AG04449 (cell line): ENCODE measurements at regions not wholly inside any gene's neighbourhood (a gene's known extent, or its start where the extent isn't known, plus 50 kb on each side); places are given as distances from the start of the nearest gene placed in this dataset.
A peak's percentile ranks its signal among the peaks of the same experiment; 100 is the strongest.

Experiments used
- CTCF ChIA-PET: fragments of 350-600 bp; formaldehyde crosslinking; extraction: SDS; loops from one replicate; lab custom pipeline; 2021; ENCODE audit warnings: antibody characterized with exemption; lab: Yijun Ruan, JAX
- POLR2A ChIA-PET: fragments of 400-600, 350-600 bp; formaldehyde crosslinking; extraction: SDS; loops from one replicate; lab custom pipeline; 2020; ENCODE audit warnings: antibody characterized with exemption, inconsistent platforms; lab: Yijun Ruan, JAX
- DNase-seq: peaks from one replicate; pipeline ENCODE4 v3.0.0-alpha.2; 2010; ENCODE audit warnings: low read depth, low spot score
- H3K4me3 ChIP-seq: 2 replicates; pipeline ENCODE4 v1.5.1; 2011; ENCODE audit warnings: low read depth, mild to moderate bottlenecking, control low read depth, low read length
- TF ChIP-seq, protein P1 (sequence below): IDR thresholded peaks from one replicate; pipeline ENCODE4 v1.5.1; 2011; ENCODE audit warnings: mild to moderate bottlenecking, moderate library complexity, low read length, control low read depth, inconsistent platforms; ENCODE audit not compliant: insufficient read depth; ENCODE audit errors: missing control alignments

DNA sequence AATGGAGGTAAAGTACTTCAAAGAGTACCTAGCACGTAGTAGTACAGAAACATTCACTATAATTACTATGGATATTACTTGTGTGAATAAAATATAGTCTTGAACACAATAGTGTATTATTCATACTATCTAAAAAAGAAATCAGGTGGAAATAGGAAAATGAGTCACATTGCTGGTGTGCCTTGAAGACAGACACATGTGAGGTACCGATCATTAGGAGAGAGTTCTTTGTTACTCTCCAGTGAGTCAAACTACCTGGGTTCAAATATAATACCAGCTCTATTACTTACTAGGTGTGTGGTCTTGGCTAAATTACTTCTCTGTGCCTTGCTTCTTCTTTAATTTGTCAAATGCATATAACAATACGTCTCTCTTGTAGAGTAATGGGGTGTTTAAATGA, 50.8 kb upstream of the BEND6 start:
- ChIA-PET POLR2A (interaction anchor here (1.2 kb wide), 1 partner anchor 51 kb away, joined by 5 read pairs; the partner anchor contains the start of gene BEND6), CTCF (interaction anchor here (0.7 to 8.6 kb wide), 36 partner anchors 9 to 416 kb away, joined by 3 to 162 read pairs (median 4); partner anchors contain the start of genes BEND6, PRIM2 and ZNF451)
- DNase-seq: no peak
- TF ChIP-seq, protein P1, sequence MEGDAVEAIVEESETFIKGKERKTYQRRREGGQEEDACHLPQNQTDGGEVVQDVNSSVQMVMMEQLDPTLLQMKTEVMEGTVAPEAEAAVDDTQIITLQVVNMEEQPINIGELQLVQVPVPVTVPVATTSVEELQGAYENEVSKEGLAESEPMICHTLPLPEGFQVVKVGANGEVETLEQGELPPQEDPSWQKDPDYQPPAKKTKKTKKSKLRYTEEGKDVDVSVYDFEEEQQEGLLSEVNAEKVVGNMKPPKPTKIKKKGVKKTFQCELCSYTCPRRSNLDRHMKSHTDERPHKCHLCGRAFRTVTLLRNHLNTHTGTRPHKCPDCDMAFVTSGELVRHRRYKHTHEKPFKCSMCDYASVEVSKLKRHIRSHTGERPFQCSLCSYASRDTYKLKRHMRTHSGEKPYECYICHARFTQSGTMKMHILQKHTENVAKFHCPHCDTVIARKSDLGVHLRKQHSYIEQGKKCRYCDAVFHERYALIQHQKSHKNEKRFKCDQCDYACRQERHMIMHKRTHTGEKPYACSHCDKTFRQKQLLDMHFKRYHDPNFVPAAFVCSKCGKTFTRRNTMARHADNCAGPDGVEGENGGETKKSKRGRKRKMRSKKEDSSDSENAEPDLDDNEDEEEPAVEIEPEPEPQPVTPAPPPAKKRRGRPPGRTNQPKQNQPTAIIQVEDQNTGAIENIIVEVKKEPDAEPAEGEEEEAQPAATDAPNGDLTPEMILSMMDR: no peak
- H3K4me3 ChIP-seq: no peak overlapping the region

DNA sequence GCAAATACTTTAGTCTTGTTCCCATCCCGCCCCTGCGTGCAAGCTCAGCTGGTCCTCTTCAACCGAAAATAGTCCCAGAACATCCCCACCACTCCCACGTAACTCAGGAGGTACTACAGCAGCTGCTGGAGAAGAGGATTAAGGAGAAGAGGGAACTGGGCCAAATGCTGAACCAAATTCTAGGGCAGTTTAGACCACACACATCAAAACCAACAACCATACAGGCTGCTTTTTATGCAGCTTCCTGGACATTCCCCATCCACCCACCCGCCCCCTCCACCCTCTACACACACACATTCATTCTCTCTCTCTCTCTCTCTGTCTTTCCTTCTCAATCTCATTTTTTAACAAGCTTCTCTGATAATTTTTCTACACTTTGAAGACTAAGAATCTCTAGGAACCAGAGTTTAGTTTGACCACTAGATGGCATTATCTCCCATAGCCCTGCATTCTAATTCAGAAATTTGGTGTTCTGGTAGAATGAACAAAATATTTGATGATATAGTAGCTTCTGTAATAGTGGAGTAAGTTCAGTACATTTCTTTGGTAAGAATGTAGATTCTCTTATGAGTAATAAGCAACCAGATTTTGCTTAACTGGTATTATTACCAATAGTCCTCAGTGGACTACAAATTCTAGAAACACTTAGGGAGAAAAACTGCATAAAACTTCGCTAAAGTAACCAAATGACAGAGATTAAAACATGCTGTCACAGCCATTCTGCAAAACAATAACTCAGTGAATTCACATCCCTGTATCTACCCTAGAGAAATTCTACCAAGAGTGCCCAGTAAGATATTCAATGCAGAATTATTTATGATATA, 52.1 kb upstream of the BEND6 start:
- CTCF ChIA-PET: interaction anchor here (0.7 to 8.6 kb wide), 55 partner anchors 10 to 417 kb away, joined by 3 to 162 read pairs (median 5); partner anchors contain the start of genes BAG2, BEND6, KIAA1586 and PRIM2
- no peak overlapping the region for H3K4me3 ChIP-seq
- TF ChIP-seq, protein P1: peak; percentile 47
- POLR2A ChIA-PET: interaction anchor here (0.7 to 1.5 kb wide), 4 partner anchors 9 to 52 kb away, joined by 3 to 4 read pairs (median 4); partner anchors contain the start of gene BEND6
- peak; percentile 16 for DNase-seq

DNA sequence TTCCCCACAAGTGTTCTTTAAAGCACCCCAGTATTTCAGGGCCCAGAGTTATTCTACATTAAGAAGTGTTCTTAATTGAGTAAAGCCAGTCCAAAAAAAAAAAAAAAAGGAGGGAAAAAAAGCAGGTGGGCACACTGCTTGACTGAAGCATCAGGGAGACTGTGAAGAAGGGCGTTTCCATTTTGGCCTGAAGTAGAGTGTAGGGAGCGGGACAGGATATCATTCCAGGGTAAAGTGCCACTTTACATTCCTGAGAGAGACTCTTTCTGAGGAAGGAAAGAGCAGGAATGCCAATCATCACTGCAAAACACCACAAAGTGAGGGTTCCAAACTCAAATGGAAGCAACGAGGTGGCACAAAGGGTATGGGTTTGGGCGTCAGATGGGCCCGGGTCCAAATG, 54.1 kb upstream of the BEND6 start:
- TF ChIP-seq, protein P1: no peak
- POLR2A ChIA-PET: no interaction called here
- no peak for DNase-seq
- H3K4me3 ChIP-seq: no peak overlapping the region
- CTCF ChIA-PET: interaction anchor here (1.3 to 8.6 kb wide), 6 partner anchors 10 to 419 kb away, joined by 4 to 162 read pairs (median 102); partner anchors contain the start of genes BEND6 and PRIM2

DNA sequence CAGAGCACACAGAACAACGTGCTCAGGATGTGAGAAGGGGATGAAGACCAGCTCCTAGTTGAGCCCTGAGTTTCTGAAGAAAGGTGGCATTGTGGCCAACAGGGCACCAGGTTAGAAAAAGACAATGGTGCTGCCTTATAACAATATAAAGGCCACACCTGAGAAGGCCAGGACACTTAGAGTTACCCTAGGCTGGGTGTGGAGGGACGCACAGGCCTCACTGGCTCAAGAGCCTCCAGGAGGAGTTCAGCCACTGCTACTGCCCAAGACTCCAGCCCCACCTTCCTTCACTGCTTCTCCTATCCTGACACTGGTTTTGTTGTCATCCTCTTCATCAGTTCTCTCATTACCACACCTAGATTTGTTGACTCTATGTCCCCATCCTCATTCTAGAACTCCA, 55.2 kb upstream of the BEND6 start:
- CTCF ChIA-PET: interaction anchor here (6.2 kb wide), 1 partner anchor 420 kb away, joined by 162 read pairs; the partner anchor contains the start of gene PRIM2

DNA sequence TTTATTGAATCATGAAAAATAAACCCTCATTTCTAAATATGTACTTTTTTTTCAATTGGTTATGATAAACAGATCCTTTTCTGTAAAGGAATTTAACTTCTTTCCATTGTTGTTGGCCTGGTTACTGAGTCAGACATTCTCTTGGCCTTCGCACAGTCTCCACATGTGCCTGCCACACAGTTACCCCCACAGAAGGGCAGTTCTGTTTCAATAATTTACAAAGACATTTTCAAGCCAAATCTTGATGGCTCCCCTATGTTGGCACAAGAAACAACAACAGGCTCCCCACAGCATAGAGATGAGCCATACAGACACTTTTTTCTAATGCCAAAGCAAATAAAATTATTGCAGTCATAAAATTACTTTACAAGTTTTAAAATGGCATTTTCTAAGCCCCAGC, 55.6 kb upstream of the BEND6 start:
- CTCF ChIA-PET: interaction anchor here (6.2 kb wide), 1 partner anchor 421 kb away, joined by 162 read pairs; the partner anchor contains the start of gene PRIM2
- no peak for DNase-seq
- TF ChIP-seq, protein P1: no peak

More for the DNA sequence above, 55.2 kb upstream of the BEND6 start:
- POLR2A ChIA-PET: no interaction called here
- DNase-seq: no peak
- no peak overlapping the region for H3K4me3 ChIP-seq
- TF ChIP-seq, protein P1: no peak

More for the DNA sequence above, 55.6 kb upstream of the BEND6 start:
- no peak overlapping the region for H3K4me3 ChIP-seq
- POLR2A ChIA-PET: no interaction called here
